Neutrophil (primary cell): ENCODE measurements at regions not wholly inside any gene's neighbourhood (a gene's known extent, or its start where the extent isn't known, plus 50 kb on each side); places are given as distances from the start of the nearest gene placed in this dataset.

Experiments
- H3K27ac ChIP-seq: fragments of 200-600 bp; sonication (generic); 2 replicates; pipeline ENCODE4 v1.5.1; 2016; ENCODE audit warnings: mild to moderate bottlenecking, moderate library complexity
- H3K27me3 ChIP-seq: fragments of 200-600 bp; sonication (generic); 2 replicates; pipeline ENCODE4 v1.6.0; 2016; ENCODE audit warnings: mild to moderate bottlenecking
- H3K36me3 ChIP-seq: fragments of 200-600 bp; sonication (generic); 2 replicates; pipeline ENCODE4 v1.5.1; 2017
- H3K4me1 ChIP-seq, 2 experiments: fragments of 200-600 bp in 1 of 2; sonication (generic) in 1 of 2; 1 replicate in 1 of 2; 2 replicates in 1 of 2; pipeline versions ENCODE4 v1.5.1 to v1.6.1; 2013 to 2016; ENCODE audit warnings: low read depth in 1 of 2, low read length in 1 of 2, mild to moderate bottlenecking in 1 of 2, moderate library complexity in 1 of 2; ENCODE audit not compliant: control insufficient read depth in 1 of 2, insufficient read depth in 1 of 2
- H3K4me3 ChIP-seq, 2 experiments: fragments of 200-600 bp in 1 of 2; sonication (generic) in 1 of 2; 1 replicate in 1 of 2; 2 replicates in 1 of 2; pipeline ENCODE4 v1.5.1; 2013 to 2016; ENCODE audit warnings: low read depth in 1 of 2, low read length in 1 of 2, mild to moderate bottlenecking in 1 of 2, moderate library complexity in 1 of 2
- H3K9me3 ChIP-seq: fragments of 200-600 bp; sonication (generic); 2 replicates; pipeline ENCODE4 v1.5.1; 2016
- TF ChIP-seq, protein P1 (sequence below): fragments of 200-600 bp; sonication (generic); IDR thresholded peaks from 2 replicates; pipeline ENCODE4 v1.5.1; 2016; ENCODE audit warnings: antibody characterized with exemption

DNA sequence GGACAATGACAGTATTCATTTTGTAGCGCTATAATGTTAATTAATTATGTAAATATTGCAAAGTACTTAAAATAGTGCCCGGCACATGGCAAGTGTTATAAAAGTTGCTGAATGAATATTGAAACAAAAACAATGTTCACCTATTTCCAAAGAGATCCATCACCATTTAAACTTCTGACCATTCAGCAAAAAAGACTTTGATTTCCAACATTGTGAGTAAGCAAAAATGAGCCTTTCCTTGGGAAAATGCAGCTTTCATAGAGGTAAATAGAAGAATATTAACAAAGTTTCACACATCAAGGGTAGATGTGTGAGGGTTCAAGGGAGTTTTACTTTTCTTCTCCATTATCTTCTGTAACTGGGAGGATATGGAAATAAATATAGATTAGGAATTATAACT, 1089.4 kb upstream of the C9orf72 start:
- H3K27ac ChIP-seq: no peak overlapping the region
- H3K4me3 ChIP-seq: no peak overlapping the region
- TF ChIP-seq, protein P1, sequence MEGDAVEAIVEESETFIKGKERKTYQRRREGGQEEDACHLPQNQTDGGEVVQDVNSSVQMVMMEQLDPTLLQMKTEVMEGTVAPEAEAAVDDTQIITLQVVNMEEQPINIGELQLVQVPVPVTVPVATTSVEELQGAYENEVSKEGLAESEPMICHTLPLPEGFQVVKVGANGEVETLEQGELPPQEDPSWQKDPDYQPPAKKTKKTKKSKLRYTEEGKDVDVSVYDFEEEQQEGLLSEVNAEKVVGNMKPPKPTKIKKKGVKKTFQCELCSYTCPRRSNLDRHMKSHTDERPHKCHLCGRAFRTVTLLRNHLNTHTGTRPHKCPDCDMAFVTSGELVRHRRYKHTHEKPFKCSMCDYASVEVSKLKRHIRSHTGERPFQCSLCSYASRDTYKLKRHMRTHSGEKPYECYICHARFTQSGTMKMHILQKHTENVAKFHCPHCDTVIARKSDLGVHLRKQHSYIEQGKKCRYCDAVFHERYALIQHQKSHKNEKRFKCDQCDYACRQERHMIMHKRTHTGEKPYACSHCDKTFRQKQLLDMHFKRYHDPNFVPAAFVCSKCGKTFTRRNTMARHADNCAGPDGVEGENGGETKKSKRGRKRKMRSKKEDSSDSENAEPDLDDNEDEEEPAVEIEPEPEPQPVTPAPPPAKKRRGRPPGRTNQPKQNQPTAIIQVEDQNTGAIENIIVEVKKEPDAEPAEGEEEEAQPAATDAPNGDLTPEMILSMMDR: no peak
- no peaks in the 10 kb centered on the region for H3K4me1 ChIP-seq
- no peaks in the 10 kb centered on the region for H3K9me3 ChIP-seq
- H3K36me3 ChIP-seq: no peaks in the 10 kb centered on the region
- no peaks in the 10 kb centered on the region for H3K27me3 ChIP-seq

DNA sequence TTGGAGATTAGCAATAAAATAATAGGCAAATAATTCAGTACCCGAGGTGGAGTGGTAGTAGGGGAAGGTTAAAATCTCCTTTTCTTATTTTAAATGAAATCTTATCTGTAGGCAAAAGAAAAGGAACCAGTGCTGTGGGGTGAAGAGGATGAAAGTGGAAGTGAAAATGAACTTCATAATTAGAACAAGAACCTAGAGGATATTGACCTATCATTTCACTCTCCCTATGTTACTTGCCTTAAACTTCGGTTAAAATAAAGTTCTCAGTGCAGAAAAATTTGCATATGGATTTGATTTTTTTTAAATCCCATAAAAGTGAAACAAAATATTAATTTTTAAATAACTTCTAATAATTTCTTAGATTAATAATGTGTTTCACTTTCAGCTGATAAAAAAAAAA, 1094.9 kb upstream of the C9orf72 start:
- no peak overlapping the region for H3K27ac ChIP-seq
- H3K4me1 ChIP-seq: no peaks in the 10 kb centered on the region
- H3K36me3 ChIP-seq: no peaks in the 10 kb centered on the region
- H3K9me3 ChIP-seq: no peaks in the 10 kb centered on the region
- TF ChIP-seq, protein P1: no peak
- H3K27me3 ChIP-seq: no peaks in the 10 kb centered on the region
- no peak overlapping the region for H3K4me3 ChIP-seq

DNA sequence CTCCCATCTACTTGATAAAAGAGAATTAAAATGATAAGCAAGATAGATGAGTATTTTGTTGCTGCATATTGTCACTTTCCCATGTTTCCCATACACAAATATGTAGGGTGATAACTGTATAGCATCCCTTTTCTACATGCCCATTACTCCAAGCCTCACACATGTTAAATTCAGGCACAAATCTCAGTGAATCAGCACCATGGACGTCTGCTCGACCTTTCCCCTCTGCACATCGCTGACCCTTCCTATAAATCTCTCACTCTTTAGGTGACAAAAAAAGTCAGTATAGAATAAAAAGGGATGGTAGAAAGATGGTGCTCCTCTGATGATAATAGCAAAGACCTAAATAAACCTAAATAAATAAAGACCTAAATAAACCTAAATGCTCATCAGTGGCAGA, 1097.7 kb upstream of the C9orf72 start:
- H3K4me3 ChIP-seq: no peak overlapping the region
- no peaks in the 10 kb centered on the region for H3K36me3 ChIP-seq
- H3K27me3 ChIP-seq: no peaks in the 10 kb centered on the region
- H3K27ac ChIP-seq: no peak overlapping the region
- no peaks in the 10 kb centered on the region for H3K9me3 ChIP-seq
- H3K4me1 ChIP-seq: no peaks in the 10 kb centered on the region
- TF ChIP-seq, protein P1: no peak

DNA sequence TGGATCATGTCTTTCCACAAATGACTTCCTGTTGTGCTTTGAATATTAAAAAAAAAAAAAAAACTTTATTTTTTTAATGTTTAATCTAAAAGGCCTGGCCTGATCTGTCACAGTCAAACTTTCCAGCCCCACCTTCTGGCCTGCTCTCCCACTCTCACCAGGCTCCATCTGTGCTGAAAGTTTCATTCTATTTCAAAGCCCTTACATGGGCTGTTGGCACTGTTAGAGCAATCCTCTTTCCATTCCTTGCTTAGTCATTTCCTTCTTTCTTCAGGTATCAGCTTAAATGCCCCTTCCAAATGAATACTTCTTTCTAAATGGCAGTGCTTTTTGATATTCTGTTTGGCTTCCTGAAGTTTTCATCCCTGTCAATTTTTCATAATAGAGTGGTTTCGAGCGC, 1104.8 kb upstream of the C9orf72 start:
- Histone ChIP-seq H3K9me3 (no peaks in the 10 kb centered on the region), H3K4me1 (no peaks in the 10 kb centered on the region), H3K27me3 (no peaks in the 10 kb centered on the region), H3K36me3 (no peaks in the 10 kb centered on the region), H3K4me3 (no peak overlapping the region), H3K27ac (no peak overlapping the region)
- TF ChIP-seq, protein P1: no peak

DNA sequence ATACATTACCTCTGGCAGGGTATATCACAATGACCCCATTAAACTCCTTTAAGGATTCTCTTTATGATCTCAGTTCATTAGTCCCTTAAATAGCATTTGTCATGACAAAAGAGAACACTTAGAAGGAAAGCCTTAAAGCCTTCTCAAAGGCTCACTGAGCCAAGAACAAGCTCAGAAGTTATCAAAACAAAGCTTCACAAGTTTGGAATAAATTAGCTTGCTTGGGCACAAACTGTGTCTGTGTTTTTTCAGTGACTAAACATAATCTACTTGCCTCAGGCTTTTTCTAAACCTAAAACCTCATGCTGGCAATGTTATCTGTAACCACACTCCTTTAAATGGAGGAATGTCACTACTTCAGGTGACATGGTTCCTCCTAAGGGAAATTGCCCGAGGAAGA, 1114.9 kb upstream of the C9orf72 start:
- no peaks in the 10 kb centered on the region for H3K4me1 ChIP-seq
- no peak overlapping the region for H3K4me3 ChIP-seq
- no peaks in the 10 kb centered on the region for H3K27me3 ChIP-seq
- no peaks in the 10 kb centered on the region for H3K36me3 ChIP-seq
- H3K9me3 ChIP-seq: no peaks in the 10 kb centered on the region
- TF ChIP-seq, protein P1: no peak
- H3K27ac ChIP-seq: no peak overlapping the region

DNA sequence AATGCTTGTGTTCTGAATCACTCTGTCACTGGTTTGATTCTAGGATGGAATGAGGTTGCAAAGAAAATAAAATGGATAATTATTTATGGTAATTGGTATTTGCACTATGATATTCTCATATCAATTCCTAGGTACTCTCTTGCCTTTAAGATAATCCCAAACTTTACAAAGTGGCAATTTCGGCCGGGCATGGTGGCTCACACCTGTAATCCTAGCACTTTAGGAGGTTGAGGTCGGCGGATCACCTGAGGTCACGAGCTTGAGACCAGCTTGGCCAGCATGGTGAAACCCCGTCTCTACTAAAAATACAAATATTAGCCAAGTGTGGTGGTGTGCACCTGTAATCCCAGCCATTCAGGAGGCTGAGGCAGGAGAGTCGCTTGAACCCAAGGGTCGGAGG, 1118.7 kb upstream of the C9orf72 start:
- Histone ChIP-seq H3K4me3 (no peak overlapping the region), H3K36me3 (no peaks in the 10 kb centered on the region), H3K4me1 (no peaks in the 10 kb centered on the region), H3K27ac (no peak overlapping the region), H3K9me3 (no peaks in the 10 kb centered on the region), H3K27me3 (no peaks in the 10 kb centered on the region)
- TF ChIP-seq, protein P1: no peak
